Spleen (tissue), 7 donors: ENCODE measurements at regions not wholly inside any gene's neighbourhood (a gene's known extent, or its start where the extent isn't known, plus 50 kb on each side); places are given as distances from the start of the nearest gene placed in this dataset.

ENCODE experiments used
- CTCF ChIP-seq, 11 experiments: fragments of 200-600 bp in 7 of 11; fragments of 450-650 bp in 4 of 11; sonication (generic) in 4 of 11; IDR thresholded peaks in 8 of 11; conservative IDR thresholded peaks in 3 of 11; 1 replicate in 7 of 11; 2 replicates in 4 of 11; pipeline versions ENCODE4 v1.4.0 to v1.8.0; 2016 to 2021; ENCODE audit warnings: antibody characterized with exemption in 11 of 11, inconsistent platforms in 4 of 11, mild to moderate bottlenecking in 1 of 11
- POLR2AphosphoS5 ChIP-seq, 3 donors: sonication (generic); formaldehyde crosslinking; IDR thresholded peaks; one replicate each; pipeline ENCODE4 v1.5.1; 2017; ENCODE audit warnings: antibody characterized with exemption in 3 of 3
- donor health status: DM: no; HTN: no; CAD: no; lungs with moderate emphysema.
- donor health status: DM: no; HTN: no; CAD: no.
- donor health status: DM: no; HTN: no; CAD: no.

- TF ChIP-seq CTCF (IDR thresholded peaks at IDR 0.05 in 8 of 11, conservative IDR thresholded peaks at IDR 0.05 in 3 of 11), result no peak
- TF ChIP-seq POLR2AphosphoS5 (IDR thresholded peaks at IDR 0.05), result no peak
Measured at GRCh38 chr3:162175878-162176277, 679.3 kb downstream of the OTOL1 start.
